ENCODE measurements at regions not wholly inside any gene's neighbourhood (a gene's known extent, or its start where the extent isn't known, plus 50 kb on each side); places are given as distances from the start of the nearest gene placed in this dataset.
A peak's percentile ranks its signal among the peaks of the same experiment; 100 is the strongest.

GRCh38 chr6:170116636-170117035 lies 174.2 kb downstream of the DLL1 start:
- Mint-ChIP-seq H3K4me3 (no peak overlapping the region), H3K4me1 (peaks cover 5% of the 10 kb centered on the region)
- DNase-seq (ENCODE audit: low spot score in 2 of 2, unreplicated experiment in 2 of 2) = peak in 1 of 2 experiments; percentile 29

GRCh38 chr6:170114956-170115855 lies 175.7 kb downstream of the DLL1 start:
- peaks cover 5% of the 10 kb centered on the region for H3K4me1 Mint-ChIP-seq
- TF ChIP-seq CTCF (IDR thresholded peaks at IDR 0.05; ENCODE audit: unreplicated experiment) = no peak
- peak; percentile 13 to 37 for DNase-seq (ENCODE audit: low spot score in 2 of 2, unreplicated experiment in 2 of 2)
- no peak overlapping the region for H3K4me3 Mint-ChIP-seq
- peaks cover 18% of the 10 kb centered on the region for H3K9me3 Mint-ChIP-seq
- H3K27ac Mint-ChIP-seq = no peak overlapping the region
- peaks cover 2% of the 10 kb centered on the region for H3K36me3 Mint-ChIP-seq
- H3K27me3 Mint-ChIP-seq (ENCODE audit: low read depth) = peaks cover 2% of the 10 kb centered on the region

More at GRCh38 chr6:170116636-170117035, 174.2 kb downstream of the DLL1 start:
- H3K9me3 Mint-ChIP-seq = peaks cover 26% of the 10 kb centered on the region
- H3K27me3 Mint-ChIP-seq (ENCODE audit: low read depth) = peaks cover 2% of the 10 kb centered on the region
- no peak overlapping the region for H3K27ac Mint-ChIP-seq
- peaks cover 3% of the 10 kb centered on the region for H3K36me3 Mint-ChIP-seq
- TF ChIP-seq CTCF (IDR thresholded peaks at IDR 0.05; ENCODE audit: unreplicated experiment) = no peak

GRCh38 chr6:170114187-170114945 lies 176.5 kb downstream of the DLL1 start:
- Mint-ChIP-seq H3K27me3 (ENCODE audit: low read depth) (peaks cover 2% of the 10 kb centered on the region), H3K4me3 (no peak overlapping the region), H3K27ac (no peak overlapping the region), H3K9me3 (peaks cover 10% of the 10 kb centered on the region), H3K36me3 (no peaks in the 10 kb centered on the region), H3K4me1 (peaks cover 5% of the 10 kb centered on the region)
- TF ChIP-seq CTCF (IDR thresholded peaks at IDR 0.05; ENCODE audit: unreplicated experiment) = no peak
- DNase-seq (ENCODE audit: low spot score in 2 of 2, unreplicated experiment in 2 of 2) = peak in 1 of 2 experiments; percentile 14

GRCh38 chr6:170113141-170113540 lies 177.7 kb downstream of the DLL1 start:
- TF ChIP-seq CTCF (IDR thresholded peaks at IDR 0.05; ENCODE audit: unreplicated experiment) = no peak
- H3K27me3 Mint-ChIP-seq (ENCODE audit: low read depth) = peaks cover 2% of the 10 kb centered on the region
- H3K36me3 Mint-ChIP-seq = no peaks in the 10 kb centered on the region
- DNase-seq (ENCODE audit: low spot score in 2 of 2, unreplicated experiment in 2 of 2) = no peak
- peaks cover 5% of the 10 kb centered on the region for H3K4me1 Mint-ChIP-seq
- no peak overlapping the region for H3K4me3 Mint-ChIP-seq
- peaks cover under 1% of the 10 kb centered on the region for H3K9me3 Mint-ChIP-seq
- no peak overlapping the region for H3K27ac Mint-ChIP-seq

GRCh38 chr6:170112583-170112860 lies 178.4 kb downstream of the DLL1 start:
- H3K9me3 Mint-ChIP-seq = no peaks in the 10 kb centered on the region
- no peaks in the 10 kb centered on the region for H3K36me3 Mint-ChIP-seq
- no peak overlapping the region for H3K4me3 Mint-ChIP-seq
- TF ChIP-seq CTCF (IDR thresholded peaks at IDR 0.05; ENCODE audit: unreplicated experiment) = no peak
- no peak for DNase-seq (ENCODE audit: low spot score in 2 of 2, unreplicated experiment in 2 of 2)
- H3K27me3 Mint-ChIP-seq (ENCODE audit: low read depth) = peaks cover 5% of the 10 kb centered on the region
- H3K4me1 Mint-ChIP-seq = peaks cover 5% of the 10 kb centered on the region
- no peak overlapping the region for H3K27ac Mint-ChIP-seq
